GM12878 (cell line): ENCODE measurements at regions not wholly inside any gene's neighbourhood (a gene's known extent, or its start where the extent isn't known, plus 50 kb on each side); places are given as distances from the start of the nearest gene placed in this dataset.

Source experiments
- EZH2 ChIP-seq: IDR thresholded peaks from 2 replicates; pipeline ENCODE4 v1.6.1; 2012; ENCODE audit warnings: low read depth, mild to moderate bottlenecking, control low read depth, inconsistent platforms, low read length, borderline replicate concordance; ENCODE audit not compliant: control insufficient read depth
- IKZF1 ChIP-seq: fragments of 450-650 bp; conservative IDR thresholded peaks from 2 replicates; pipeline ENCODE4 v1.6.1; 2017; ENCODE audit warnings: antibody characterized with exemption, mild to moderate bottlenecking
- IRF4 ChIP-seq: IDR thresholded peaks from 2 replicates; pipeline ENCODE4 v1.6.1; 2011; ENCODE audit warnings: low read depth, low read length
- SMC3 ChIP-seq: IDR thresholded peaks from 2 replicates; pipeline ENCODE4 v1.6.1; 2011; ENCODE audit warnings: low read length, improper control_type of control experiment, borderline replicate concordance
- TARDBP ChIP-seq: IDR thresholded peaks from 2 replicates; pipeline ENCODE4 v1.6.1; 2016; ENCODE audit warnings: borderline replicate concordance
- ZBTB33 ChIP-seq: fragments of 450-650 bp; IDR thresholded peaks from 2 replicates; pipeline ENCODE4 v1.6.1; 2017; ENCODE audit warnings: mild to moderate bottlenecking

- TF ChIP-seq EZH2 (no peak), SMC3 (no peak), ZBTB33 (no peak), IKZF1 (no peak), IRF4 (no peak), TARDBP (no peak)
Measured at GRCh38 chr11:42344204-42344792, 884.8 kb upstream of the LRRC4C start.
